HCT116 (cell line): ENCODE measurements at regions not wholly inside any gene's neighbourhood (a gene's known extent, or its start where the extent isn't known, plus 50 kb on each side); places are given as distances from the start of the nearest gene placed in this dataset.

Experiments
- ATAC-seq: fragments of 200-7000 bp; cut with Tn5 transposase; 2 replicates; pipeline ENCODE4 v1.9.1; 2020; ENCODE audit warnings: mild to moderate bottlenecking, moderate library complexity
- BruUV-seq: library from RNA; stranded (reverse); fragments of 400-500 nt; replicated peaks from 2 replicates; lab custom pipeline; 2021; lab: Mats Ljungman, UMichigan
- CTCF ChIA-PET: fragments of 300-600 bp; sonication (Branson Sonifier 250); formaldehyde crosslinking; loops from one replicate; lab custom pipeline; 2021; ENCODE audit warnings: antibody characterized with exemption; lab: Charles Lee
- POLR2A ChIA-PET: fragments of 300-600, 350-600 bp; sonication (Branson Sonifier 250); formaldehyde crosslinking; loops from one replicate; lab custom pipeline; 2021; ENCODE audit warnings: antibody characterized with exemption; lab: Charles Lee
- RAD21 ChIA-PET, 2 experiments: fragments of 300-600 bp; sonication (Branson Sonifier 250); formaldehyde crosslinking; loops; one replicate each; lab custom pipeline; 2023; ENCODE audit warnings: low total read pairs in 2 of 2; ENCODE audit not compliant: uncharacterized antibody in 2 of 2, unreplicated experiment in 2 of 2, low non-redundant PET in 1 of 2; lab: Charles Lee
- DNase-seq: peaks from one replicate; pipeline ENCODE4 v3.0.0-alpha.2; 2010; ENCODE audit warnings: low read depth, low spot score
- H2AFZ ChIP-seq: fragments of 200-600 bp; shearing (Covaris generic), sonication (generic); 2 replicates; pipeline ENCODE4 v1.6.1; 2017; ENCODE audit warnings: low read depth, mixed run types, mixed read lengths, antibody characterized with exemption, low read length; ENCODE audit not compliant: poor library complexity, severe bottlenecking
- H3K27ac ChIP-seq: 2 replicates; pipeline ENCODE4 v1.5.1; 2012; ENCODE audit warnings: low read depth, low read length
- H3K27me3 ChIP-seq: fragments of 200-600 bp; sonication (generic); 2 replicates; pipeline ENCODE4 v1.6.1; 2016; ENCODE audit warnings: mixed run types, low read length, mixed read lengths; ENCODE audit not compliant: insufficient read depth
- H3K36me3 ChIP-seq, 2 experiments: fragments of 200-500 bp in 1 of 2; fragments of 200-600 bp in 1 of 2; sonication (Bioruptor generic) in 1 of 2; sonication (generic) in 1 of 2; 2 replicates each; pipeline versions ENCODE4 v1.5.1 to v1.6.1; 2014 to 2016; ENCODE audit warnings: low read length in 2 of 2, inconsistent platforms in 1 of 2, mixed read lengths in 1 of 2, mixed run types in 1 of 2; ENCODE audit not compliant: insufficient read depth in 2 of 2, control insufficient read depth in 1 of 2
- H3K4me1 ChIP-seq, 2 experiments: fragments of 200-600 bp in 1 of 2; sonication (generic) in 1 of 2; 2 replicates each; pipeline versions ENCODE4 v1.5.1 to v1.6.1; 2012 to 2017; ENCODE audit warnings: low read length in 2 of 2, inconsistent platforms in 1 of 2, mild to moderate bottlenecking in 1 of 2, mixed read lengths in 1 of 2, mixed run types in 1 of 2, moderate library complexity in 1 of 2; ENCODE audit not compliant: insufficient read depth in 2 of 2, control insufficient read depth in 1 of 2
- H3K4me2 ChIP-seq: fragments of 200-600 bp; sonication (generic); 2 replicates; pipeline ENCODE4 v1.6.1; 2017; ENCODE audit warnings: mixed run types, low read length, mixed read lengths
- H3K4me3 ChIP-seq, 2 experiments: fragments of 200-600 bp in 1 of 2; sonication (generic) in 1 of 2; replicated peaks in 1 of 2; 2 replicates each; pipeline ENCODE4 v1.5.1; 2011 to 2016; ENCODE audit warnings: low read length in 2 of 2, control low read depth in 1 of 2, low read depth in 1 of 2, mild to moderate bottlenecking in 1 of 2, mixed read lengths in 1 of 2, mixed run types in 1 of 2
- H3K79me2 ChIP-seq: fragments of 200-600 bp; sonication (generic); 2 replicates; pipeline ENCODE4 v1.6.1; 2017; ENCODE audit warnings: mild to moderate bottlenecking, mixed run types, low read length, moderate library complexity, mixed read lengths; ENCODE audit not compliant: insufficient read depth
- H3K9ac ChIP-seq: fragments of 200-600 bp; sonication (generic); 2 replicates; pipeline ENCODE4 v1.6.1; 2016; ENCODE audit warnings: low read length, mixed read lengths
- H3K9me2 ChIP-seq: fragments of 200-600 bp; sonication (generic), shearing (Covaris generic); 2 replicates; pipeline ENCODE4 v1.6.1; 2017; ENCODE audit warnings: mixed run types, mild to moderate bottlenecking, moderate library complexity; ENCODE audit not compliant: insufficient read depth
- H3K9me3 ChIP-seq, 2 experiments: fragments of 200-500 bp in 1 of 2; fragments of 200-600 bp in 1 of 2; sonication (Bioruptor generic) in 1 of 2; sonication (generic) in 1 of 2; 2 replicates each; pipeline ENCODE4 v1.6.1; 2014 to 2017; ENCODE audit warnings: low read length in 2 of 2, mixed read lengths in 2 of 2, inconsistent platforms in 1 of 2, low read depth in 1 of 2, mild to moderate bottlenecking in 1 of 2, mixed run types in 1 of 2, moderate library complexity in 1 of 2; ENCODE audit not compliant: control insufficient read depth in 1 of 2, insufficient read depth in 1 of 2
- H4K20me1 ChIP-seq: fragments of 200-600 bp; sonication (generic), shearing (Covaris generic); 2 replicates; pipeline ENCODE4 v1.6.1; 2017; ENCODE audit warnings: mixed run types, mild to moderate bottlenecking, moderate library complexity; ENCODE audit not compliant: insufficient read depth
- CEBPB ChIP-seq: IDR thresholded peaks from 2 replicates; pipeline ENCODE4 v1.6.1; 2012; ENCODE audit warnings: low read depth
- CTCF ChIP-seq, 3 experiments: fragments of 200-600 bp in 1 of 3; sonication (generic) in 1 of 3; IDR thresholded peaks in 2 of 3; conservative IDR thresholded peaks in 1 of 3; 2 replicates each; pipeline ENCODE4 v1.5.1; 2012 to 2017; ENCODE audit warnings: low read depth in 2 of 3, low read length in 2 of 3, antibody characterized with exemption in 1 of 3, borderline replicate concordance in 1 of 3, control low read depth in 1 of 3, mild to moderate bottlenecking in 1 of 3, mixed read lengths in 1 of 3, mixed run types in 1 of 3, moderate library complexity in 1 of 3; ENCODE audit not compliant: insufficient read depth in 1 of 3
- ELF1 ChIP-seq: IDR thresholded peaks from 2 replicates; pipeline ENCODE4 v1.6.1; 2012; ENCODE audit warnings: low read depth, borderline replicate concordance
- FOSL1 ChIP-seq: IDR thresholded peaks from 2 replicates; pipeline ENCODE4 v1.6.1; 2012; ENCODE audit warnings: low read depth
- RAD21 ChIP-seq: IDR thresholded peaks from 2 replicates; pipeline ENCODE4 v1.6.1; 2012; ENCODE audit warnings: low read depth, mild to moderate bottlenecking
- SRF ChIP-seq: IDR thresholded peaks from 2 replicates; pipeline ENCODE4 v1.6.1; 2012; ENCODE audit warnings: low read depth
- intact Hi-C: fragments of 100-400 bp; cut with micrococcal nuclease; formaldehyde crosslinking; loops from 2 replicates; pipeline ENCODE4 v1.10.0; 2022
- TF ChIP-seq, protein P1 (sequence below): IDR thresholded peaks from 2 replicates; pipeline ENCODE4 v1.6.1; 2012; ENCODE audit warnings: low read depth
- TF ChIP-seq, protein P2 (sequence below): IDR thresholded peaks from 2 replicates; pipeline ENCODE4 v1.6.1; 2012

- no peak overlapping the region for H3K4me2 ChIP-seq
- H3K27me3 ChIP-seq: no peaks in the 10 kb centered on the region; the same call in 1 of the 2 replicates
- intact Hi-C loops: loop anchor here (10.0 kb wide), 1 partner anchor 759 kb away; no protein-coding TSS in a partner anchor
- H3K4me3 ChIP-seq: no peak overlapping the region
- CTCF ChIA-PET: interaction anchor here (1.9 kb wide), 2 partner anchors 28 to 886 kb away, joined by 4 to 5 read pairs; no protein-coding TSS in a partner anchor
- H4K20me1 ChIP-seq: no peaks in the 10 kb centered on the region
- RAD21 ChIA-PET: no interaction called here
- no peaks in the 10 kb centered on the region for H3K9me2 ChIP-seq
- TF ChIP-seq FOSL1 (no peak), CEBPB (no peak), SRF (no peak), CTCF (IDR thresholded peaks at IDR 0.05 in 2 of 3, conservative IDR thresholded peaks at IDR 0.05 in 1 of 3; ENCODE audit: borderline replicate concordance in 1 of 3, insufficient read depth in 1 of 3, low read depth in 2 of 3, low read length in 2 of 3) (peak; percentile 44 to 73 (median 46)), RAD21 (peak; percentile 52; the same call in 1 of the 2 replicates)
- H3K36me3 ChIP-seq: no peaks in the 10 kb centered on the region
- no TSS peak for BruUV-seq
- DNase-seq (no peak), ATAC-seq (peak; percentile 62)
- POLR2A ChIA-PET: no interaction called here
- H3K4me1 ChIP-seq: no peaks in the 10 kb centered on the region
- H2AFZ ChIP-seq: no peak overlapping the region
- H3K79me2 ChIP-seq: no peaks in the 10 kb centered on the region
- no peak overlapping the region for H3K27ac ChIP-seq
- no peaks in the 10 kb centered on the region for H3K9me3 ChIP-seq
- no peak overlapping the region for H3K9ac ChIP-seq
Observed at GRCh38 chr9:106286249-106286648, 576.7 kb upstream of the ZNF462 start.

- DNase-seq: no peak
- POLR2A ChIA-PET: no interaction called here
Observed at GRCh38 chr9:106287091-106287631, 575.8 kb upstream of the ZNF462 start.

More at GRCh38 chr9:106287091-106287631, 575.8 kb upstream of the ZNF462 start:
- no peaks in the 10 kb centered on the region for H3K9me2 ChIP-seq
- ChIA-PET CTCF (interaction anchor here (1.9 kb wide), 1 partner anchor 27 kb away, joined by 4 read pairs; no protein-coding TSS in a partner anchor), RAD21 (no interaction called here)
- H3K4me1 ChIP-seq: no peaks in the 10 kb centered on the region
- no peaks in the 10 kb centered on the region; the same call in 1 of the 2 replicates for H3K27me3 ChIP-seq
- no peaks in the 10 kb centered on the region for H4K20me1 ChIP-seq
- TF ChIP-seq SRF (no peak), RAD21 (no peak), CTCF (IDR thresholded peaks at IDR 0.05 in 2 of 3, conservative IDR thresholded peaks at IDR 0.05 in 1 of 3; ENCODE audit: borderline replicate concordance in 1 of 3, insufficient read depth in 1 of 3, low read depth in 2 of 3, low read length in 2 of 3) (no peak), ELF1 (no peak)
- TF ChIP-seq, protein P1, sequence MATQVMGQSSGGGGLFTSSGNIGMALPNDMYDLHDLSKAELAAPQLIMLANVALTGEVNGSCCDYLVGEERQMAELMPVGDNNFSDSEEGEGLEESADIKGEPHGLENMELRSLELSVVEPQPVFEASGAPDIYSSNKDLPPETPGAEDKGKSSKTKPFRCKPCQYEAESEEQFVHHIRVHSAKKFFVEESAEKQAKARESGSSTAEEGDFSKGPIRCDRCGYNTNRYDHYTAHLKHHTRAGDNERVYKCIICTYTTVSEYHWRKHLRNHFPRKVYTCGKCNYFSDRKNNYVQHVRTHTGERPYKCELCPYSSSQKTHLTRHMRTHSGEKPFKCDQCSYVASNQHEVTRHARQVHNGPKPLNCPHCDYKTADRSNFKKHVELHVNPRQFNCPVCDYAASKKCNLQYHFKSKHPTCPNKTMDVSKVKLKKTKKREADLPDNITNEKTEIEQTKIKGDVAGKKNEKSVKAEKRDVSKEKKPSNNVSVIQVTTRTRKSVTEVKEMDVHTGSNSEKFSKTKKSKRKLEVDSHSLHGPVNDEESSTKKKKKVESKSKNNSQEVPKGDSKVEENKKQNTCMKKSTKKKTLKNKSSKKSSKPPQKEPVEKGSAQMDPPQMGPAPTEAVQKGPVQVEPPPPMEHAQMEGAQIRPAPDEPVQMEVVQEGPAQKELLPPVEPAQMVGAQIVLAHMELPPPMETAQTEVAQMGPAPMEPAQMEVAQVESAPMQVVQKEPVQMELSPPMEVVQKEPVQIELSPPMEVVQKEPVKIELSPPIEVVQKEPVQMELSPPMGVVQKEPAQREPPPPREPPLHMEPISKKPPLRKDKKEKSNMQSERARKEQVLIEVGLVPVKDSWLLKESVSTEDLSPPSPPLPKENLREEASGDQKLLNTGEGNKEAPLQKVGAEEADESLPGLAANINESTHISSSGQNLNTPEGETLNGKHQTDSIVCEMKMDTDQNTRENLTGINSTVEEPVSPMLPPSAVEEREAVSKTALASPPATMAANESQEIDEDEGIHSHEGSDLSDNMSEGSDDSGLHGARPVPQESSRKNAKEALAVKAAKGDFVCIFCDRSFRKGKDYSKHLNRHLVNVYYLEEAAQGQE: no peak
- TF ChIP-seq, protein P2, sequence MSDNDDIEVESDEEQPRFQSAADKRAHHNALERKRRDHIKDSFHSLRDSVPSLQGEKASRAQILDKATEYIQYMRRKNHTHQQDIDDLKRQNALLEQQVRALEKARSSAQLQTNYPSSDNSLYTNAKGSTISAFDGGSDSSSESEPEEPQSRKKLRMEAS: no peak
- H3K9me3 ChIP-seq: no peaks in the 10 kb centered on the region
- no peak overlapping the region for H2AFZ ChIP-seq
- no peak overlapping the region for H3K4me2 ChIP-seq
- H3K36me3 ChIP-seq: no peaks in the 10 kb centered on the region
- intact Hi-C loops: loop anchor here (10.0 kb wide), 1 partner anchor 758 kb away; no protein-coding TSS in a partner anchor
- no peaks in the 10 kb centered on the region for H3K79me2 ChIP-seq
- no peak for ATAC-seq
- no peak overlapping the region for H3K9ac ChIP-seq
- H3K4me3 ChIP-seq: no peak overlapping the region
- BruUV-seq: no TSS peak
- H3K27ac ChIP-seq: no peak overlapping the region
